Adrenal gland (tissue), 9 donors: ENCODE measurements at regions not wholly inside any gene's neighbourhood (a gene's known extent, or its start where the extent isn't known, plus 50 kb on each side); places are given as distances from the start of the nearest gene placed in this dataset.
"Not testable (repeated sequence)": the region's sequence is repeated elsewhere in the genome, so short reads cannot be mapped to it uniquely, and the experiment has no call there.

Experiments used
- DNase-seq, 7 donors: peaks; one replicate each; pipeline ENCODE4 v3.0.0-alpha.2; 2019 to 2020
- H3K27ac ChIP-seq, 5 donors: fragments of 200-600 bp; sonication (generic) in 4 of 5; 1 replicate in 3 of 5; 2 replicates in 2 of 5; pipeline versions ENCODE4 v1.5.1 to v1.8.0; 2016 to 2020; ENCODE audit warnings: mild to moderate bottlenecking in 1 of 5
- H3K27me3 ChIP-seq: fragments of 200-600 bp; 2 replicates; pipeline ENCODE4 v1.8.0; 2021
- H3K36me3 ChIP-seq, 2 donors: fragments of 200-600 bp; replicated peaks in 1 of 2; 1 replicate in 1 of 2; 2 replicates in 1 of 2; pipeline versions ENCODE4 v1.5.1 to v1.8.0; 2018 to 2022
- H3K4me1 ChIP-seq, 2 donors: fragments of 200-600 bp; replicated peaks in 1 of 2; 1 replicate in 1 of 2; 2 replicates in 1 of 2; pipeline versions ENCODE4 v1.5.1 to v1.8.0; 2018 to 2021
- H3K4me3 ChIP-seq, 4 donors: fragments of 200-600 bp; sonication (generic) in 3 of 4; one replicate each; pipeline ENCODE4 v1.5.1; 2016 to 2018
- H3K9me3 ChIP-seq, 3 donors: fragments of 200-600 bp; sonication (generic) in 1 of 3; replicated peaks in 1 of 3; 1 replicate in 2 of 3; 2 replicates in 1 of 3; pipeline versions ENCODE4 v1.5.1 to v1.8.0; 2016 to 2021
- POLR2A ChIP-seq, 2 donors: fragments of 450-650 bp; IDR thresholded peaks; one replicate each; pipeline ENCODE4 v1.6.1; 2017; ENCODE audit warnings: antibody characterized with exemption in 2 of 2, mild to moderate bottlenecking in 2 of 2, moderate library complexity in 1 of 2
- WGBS, 4 donors: extraction: QIAGEN DNeasy Blood & Tissue Kit in 2 of 4; methylation state at CpG; one replicate each; pipeline versions ENCODE4 v1.1.5 to v1.1.7; 2013 to 2017; 5-methylcytosine and 5-hydroxymethylcytosine counted together
- intact Hi-C, 2 donors: fragments of 100-400 bp; cut with DNase I; formaldehyde crosslinking; loops; one replicate each; pipeline versions ENCODE4 v1.14.1 to v1.15.0; 2022 to 2023
- TF ChIP-seq, protein P1 (sequence below), 6 experiments: fragments of 450-650 bp in 4 of 6; fragments of 200-600 bp in 2 of 6; sonication (generic) in 1 of 6; IDR thresholded peaks; 1 replicate in 5 of 6; 2 replicates in 1 of 6; pipeline versions ENCODE4 v1.5.1 to v1.8.0; 2016 to 2021; ENCODE audit warnings: antibody characterized with exemption in 6 of 6, mild to moderate bottlenecking in 2 of 6, moderate library complexity in 1 of 6
- donor health status: healthy with polysubstance abuse.
- donor health status: Bipolar disorder and iron deficiency.
- donor health status: DM: yes; HTN: yes; CAD: no.
- donor health status: DM: no; HTN: no; CAD: no.
- donor health status: DM: no; HTN: no; CAD: no.

DNA sequence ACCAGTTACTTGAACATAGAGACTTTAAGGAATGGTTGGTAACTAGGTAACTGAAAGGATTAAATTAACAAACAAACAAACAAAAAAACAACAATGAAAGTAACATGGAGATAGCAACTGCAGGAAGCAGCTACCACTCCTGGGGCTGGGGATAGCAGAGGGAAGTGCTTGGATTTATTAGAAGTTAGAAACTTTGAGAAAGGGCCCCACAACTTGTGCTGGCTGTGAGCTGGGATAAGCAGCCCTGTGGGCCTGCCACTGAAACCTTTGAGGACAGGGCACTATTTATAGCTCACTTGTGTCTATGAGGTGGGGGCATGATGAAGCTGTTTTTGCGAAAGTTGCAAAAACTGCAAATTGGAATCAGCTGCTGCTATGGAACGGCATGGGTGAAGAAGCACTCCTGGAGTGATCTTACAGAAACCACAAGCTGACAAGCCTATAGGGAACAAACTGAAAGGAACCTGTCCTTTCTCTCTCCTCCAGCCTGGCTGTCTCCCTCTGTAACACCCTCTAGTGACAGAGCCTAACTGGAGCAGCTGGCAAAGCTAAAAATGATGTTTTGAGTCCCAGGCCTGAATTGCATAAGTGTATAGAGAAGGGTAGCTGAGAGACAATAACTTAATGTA is 91.4 kb upstream of the RANBP6 start:
- H3K27ac ChIP-seq, result peak overlapping the region in 4 of 5 donors; percentile 22 to 62 (median 42)
- no peaks in the 10 kb centered on the region for H3K9me3 ChIP-seq
- TF ChIP-seq, protein P1, sequence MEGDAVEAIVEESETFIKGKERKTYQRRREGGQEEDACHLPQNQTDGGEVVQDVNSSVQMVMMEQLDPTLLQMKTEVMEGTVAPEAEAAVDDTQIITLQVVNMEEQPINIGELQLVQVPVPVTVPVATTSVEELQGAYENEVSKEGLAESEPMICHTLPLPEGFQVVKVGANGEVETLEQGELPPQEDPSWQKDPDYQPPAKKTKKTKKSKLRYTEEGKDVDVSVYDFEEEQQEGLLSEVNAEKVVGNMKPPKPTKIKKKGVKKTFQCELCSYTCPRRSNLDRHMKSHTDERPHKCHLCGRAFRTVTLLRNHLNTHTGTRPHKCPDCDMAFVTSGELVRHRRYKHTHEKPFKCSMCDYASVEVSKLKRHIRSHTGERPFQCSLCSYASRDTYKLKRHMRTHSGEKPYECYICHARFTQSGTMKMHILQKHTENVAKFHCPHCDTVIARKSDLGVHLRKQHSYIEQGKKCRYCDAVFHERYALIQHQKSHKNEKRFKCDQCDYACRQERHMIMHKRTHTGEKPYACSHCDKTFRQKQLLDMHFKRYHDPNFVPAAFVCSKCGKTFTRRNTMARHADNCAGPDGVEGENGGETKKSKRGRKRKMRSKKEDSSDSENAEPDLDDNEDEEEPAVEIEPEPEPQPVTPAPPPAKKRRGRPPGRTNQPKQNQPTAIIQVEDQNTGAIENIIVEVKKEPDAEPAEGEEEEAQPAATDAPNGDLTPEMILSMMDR (IDR thresholded peaks at IDR 0.05), result peak; percentile 18 to 52 (median 44)
- TF ChIP-seq POLR2A (IDR thresholded peaks at IDR 0.05), result no peak
- no peaks in the 10 kb centered on the region for H3K36me3 ChIP-seq
- H3K4me1 ChIP-seq, result peaks cover 9 to 13% of the 10 kb centered on the region in 2 donors
- H3K4me3 ChIP-seq, result no peak overlapping the region
- H3K27me3 ChIP-seq, result no peaks in the 10 kb centered on the region
- DNase-seq, result peak; percentile 28 to 66 (median 55)
- intact Hi-C loops, result no loop called here
- WGBS, 4 donors, result 0 to 13% (median 7%) methylated on average over 2 of the region's 2 CpGs

DNA sequence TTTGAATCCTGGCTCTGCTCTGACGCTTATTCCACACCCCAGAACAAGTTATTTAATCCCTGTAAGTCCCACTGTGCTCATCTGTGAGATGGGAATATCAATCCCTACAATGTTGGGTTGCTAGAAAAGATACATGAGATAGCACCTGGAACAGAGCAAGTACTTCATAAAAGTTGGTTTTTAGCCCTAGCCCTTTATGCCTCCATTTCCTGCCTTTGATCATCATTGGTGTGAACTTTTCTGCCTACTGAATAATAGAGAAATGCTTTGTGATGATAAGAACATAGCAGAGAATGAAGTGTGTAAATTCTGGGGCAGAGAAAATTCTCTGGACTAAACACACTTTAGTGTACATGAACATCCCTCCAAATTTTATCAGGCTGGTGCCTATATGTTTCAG is 90.3 kb upstream of the RANBP6 start:
- Histone ChIP-seq H3K4me1 (peaks cover 9 to 13% of the 10 kb centered on the region in 2 donors), H3K4me3 (no peak overlapping the region), H3K27ac (no peak overlapping the region), H3K27me3 (no peaks in the 10 kb centered on the region), H3K9me3 (no peaks in the 10 kb centered on the region), H3K36me3 (no peaks in the 10 kb centered on the region)
- no peak for DNase-seq
- intact Hi-C loops, result no loop called here
- 84 to 96% (median 94%) methylated on average over 1 of the region's 1 CpG for WGBS, 4 donors
- no peak for TF ChIP-seq POLR2A (IDR thresholded peaks at IDR 0.05)

DNA sequence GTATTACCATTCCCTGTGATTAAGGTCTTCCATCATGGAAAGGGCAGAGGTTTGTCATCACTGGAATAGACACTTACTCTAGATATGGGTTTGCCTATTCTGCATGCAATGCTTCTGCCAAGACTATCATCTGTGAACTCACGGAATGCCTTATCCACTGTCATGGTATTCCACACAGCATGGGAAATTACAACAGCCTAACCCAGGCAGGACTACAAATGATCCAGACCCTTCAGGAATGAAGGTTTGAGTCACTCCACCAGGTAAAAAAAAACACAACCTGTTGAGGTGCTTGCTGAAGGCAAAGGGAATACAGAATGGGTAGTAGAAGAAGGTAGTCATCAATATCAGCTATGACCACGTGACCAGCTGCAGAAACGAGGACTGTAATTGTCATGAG is 89.0 kb upstream of the RANBP6 start:
- H3K4me1 ChIP-seq, result peaks cover 9 to 13% of the 10 kb centered on the region in 2 donors
- H3K27ac ChIP-seq, H3K36me3 ChIP-seq, H3K27me3 ChIP-seq, intact Hi-C loops, H3K9me3 ChIP-seq, H3K4me3 ChIP-seq, DNase-seq: not testable (repeated sequence)
- 81 to 93% (median 85%) methylated on average over 3 of the region's 3 CpGs for WGBS, 4 donors

DNA sequence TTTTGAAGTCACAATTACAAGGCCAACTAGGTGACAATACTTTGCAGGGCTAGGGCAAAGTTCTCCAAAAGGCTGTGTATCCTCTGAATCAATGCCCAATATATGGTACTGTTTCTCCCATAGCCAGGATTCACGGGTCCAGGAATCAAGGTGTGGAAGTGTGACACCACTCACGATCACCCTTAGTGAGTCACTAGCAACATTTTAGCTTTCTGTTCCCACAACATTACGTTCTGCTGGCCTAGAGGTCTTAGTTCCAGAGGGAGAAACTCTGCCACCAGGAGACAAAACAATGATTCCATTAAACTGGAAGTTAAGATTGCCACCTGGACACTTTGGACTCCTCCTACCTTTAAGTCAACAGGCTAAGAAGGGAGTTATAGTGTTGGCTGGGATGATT is 88.5 kb upstream of the RANBP6 start:
- H3K4me1 ChIP-seq, result peaks cover 9 to 14% of the 10 kb centered on the region in 2 donors
- H3K36me3 ChIP-seq, H3K27me3 ChIP-seq, H3K27ac ChIP-seq, intact Hi-C loops, DNase-seq, H3K4me3 ChIP-seq, H3K9me3 ChIP-seq: not testable (repeated sequence)
- 86 to 93% (median 91%) methylated on average over 3 of the region's 3 CpGs for WGBS, 4 donors

DNA sequence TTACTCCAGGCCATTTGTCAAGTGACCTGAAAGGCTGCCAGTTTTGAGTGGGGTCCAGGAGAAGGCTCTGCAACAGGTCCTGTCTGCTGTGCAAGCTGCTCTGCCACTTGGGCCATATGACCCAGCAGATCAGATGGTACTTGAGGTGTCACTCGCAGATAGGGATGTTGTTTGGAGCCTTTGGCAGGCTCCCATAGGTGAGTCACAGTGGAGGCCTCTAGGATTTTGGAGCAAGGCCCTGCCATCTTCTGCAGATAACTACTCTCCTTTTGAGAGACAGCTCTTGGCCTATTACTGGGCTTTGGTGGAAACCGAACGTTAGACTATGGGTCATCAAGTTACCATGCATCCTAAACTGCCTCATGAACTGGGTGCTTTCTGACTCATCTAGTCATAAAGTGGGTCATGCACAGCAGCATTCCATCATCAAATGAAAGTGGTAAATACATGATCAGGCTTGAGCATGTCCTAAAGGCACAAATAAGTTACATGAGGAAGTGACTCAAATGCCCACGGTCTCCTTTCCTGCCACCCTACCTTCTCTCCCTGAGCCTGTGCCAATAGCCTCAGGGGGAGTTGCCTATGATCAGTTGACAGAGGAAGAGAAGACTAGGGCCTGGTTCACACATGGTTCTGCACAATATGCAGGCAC is 87.0 kb upstream of the RANBP6 start:
- peak in 5 of 7 donors; percentile 46 to 62 (median 49) for DNase-seq
- intact Hi-C loops, H3K4me3 ChIP-seq, H3K36me3 ChIP-seq, H3K27me3 ChIP-seq, H3K27ac ChIP-seq, H3K9me3 ChIP-seq: not testable (repeated sequence)
- H3K4me1 ChIP-seq, result peaks cover 9 to 19% of the 10 kb centered on the region in 2 donors
- WGBS, 4 donors, result 59 to 81% (median 72%) methylated on average over 3 to 4 of the region's 4 CpGs

DNA sequence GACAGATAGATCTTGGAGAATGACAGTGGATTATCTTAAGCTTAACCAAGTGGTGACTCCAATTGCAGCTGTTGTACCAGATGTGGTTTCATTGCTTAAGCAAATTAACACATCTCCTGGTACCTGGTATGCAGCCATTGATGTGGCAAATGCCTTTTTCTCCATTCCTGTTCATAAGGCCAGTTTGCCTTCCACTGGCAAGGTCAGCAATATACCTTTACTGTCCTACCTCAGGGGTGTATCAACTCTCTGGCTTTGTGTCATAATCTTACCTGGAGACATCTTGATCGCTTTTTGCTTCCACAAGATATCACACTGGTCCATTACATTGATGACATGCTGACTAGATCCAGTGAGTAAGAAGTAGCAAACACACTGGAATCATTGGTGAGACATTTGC is 86.3 kb upstream of the RANBP6 start:
- peaks cover 5 to 13% of the 10 kb centered on the region in 2 donors for H3K4me1 ChIP-seq
- H3K36me3 ChIP-seq, H3K4me3 ChIP-seq, H3K27me3 ChIP-seq, intact Hi-C loops, H3K27ac ChIP-seq, H3K9me3 ChIP-seq, DNase-seq: not testable (repeated sequence)
- 93 to 95% (median 94%) methylated on average over 1 of the region's 1 CpG for WGBS, 4 donors

DNA sequence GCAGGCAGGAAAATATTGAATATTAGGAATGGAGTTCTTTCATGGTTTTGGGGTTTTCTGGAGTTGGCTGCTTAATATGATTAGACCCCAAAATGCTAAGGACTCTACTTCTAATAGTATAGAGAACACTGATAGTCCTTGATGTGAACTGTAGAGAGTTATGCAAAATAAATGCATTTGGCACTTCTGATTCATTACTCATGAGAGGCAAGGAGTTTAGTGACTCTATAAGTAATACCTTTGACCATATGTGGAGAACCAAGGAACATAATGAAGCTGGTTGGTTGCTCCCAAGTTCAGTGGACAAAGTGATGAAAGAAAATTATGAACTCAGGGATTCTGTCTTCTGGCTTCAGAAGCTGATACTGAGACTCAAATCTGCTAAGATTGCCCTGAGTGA is 83.9 kb upstream of the RANBP6 start:
- H3K27ac ChIP-seq, result peak overlapping the region in 4 of 5 donors; percentile 29 to 78 (median 48)
- H3K27me3 ChIP-seq, H3K4me3 ChIP-seq, H3K4me1 ChIP-seq, DNase-seq, H3K9me3 ChIP-seq, intact Hi-C loops, H3K36me3 ChIP-seq: not testable (repeated sequence)
